Caco-2 (cell line): ENCODE measurements at regions not wholly inside any gene's neighbourhood (a gene's known extent, or its start where the extent isn't known, plus 50 kb on each side); places are given as distances from the start of the nearest gene placed in this dataset.

Experiments
- BruUV-seq: library from RNA; stranded (reverse); fragments of 400-500 nt; replicated peaks from 2 replicates; lab custom pipeline; 2021; lab: Mats Ljungman, UMichigan
- CTCF ChIA-PET: fragments of 300-600 bp; sonication (Branson Sonifier 250); formaldehyde crosslinking; loops from one replicate; lab custom pipeline; 2022; ENCODE audit warnings: antibody characterized with exemption; lab: Charles Lee
- POLR2A ChIA-PET: fragments of 300-600 bp; sonication (Branson Sonifier 250); formaldehyde crosslinking; loops from one replicate; lab custom pipeline; 2022; ENCODE audit warnings: antibody characterized with exemption; lab: Charles Lee
- DNase-seq, 2 experiments: peaks; one replicate each; pipeline versions ENCODE4 v3.0.0 to v3.0.0-alpha.2; 2020 to 2022
- H3K27me3 ChIP-seq: replicated peaks from 2 replicates; pipeline ENCODE4 v1.6.0; 2011; ENCODE audit warnings: low read length; ENCODE audit not compliant: control insufficient read depth, insufficient read depth
- H3K36me3 ChIP-seq: 2 replicates; pipeline ENCODE4 v1.5.1; 2011; ENCODE audit warnings: low read length; ENCODE audit not compliant: control insufficient read depth, insufficient read depth
- H3K4me1 ChIP-seq: fragments of 250-450 bp; sonication (Bioruptor Pico); 2 replicates; pipeline ENCODE4 v1.5.1; 2020; ENCODE audit warnings: mild to moderate bottlenecking
- H3K4me3 ChIP-seq: 2 replicates; pipeline ENCODE4 v1.5.1; 2011; ENCODE audit warnings: low read depth, mild to moderate bottlenecking, control low read depth, low read length
- H3K9me3 ChIP-seq: fragments of 250-450 bp; sonication (Bioruptor Pico); 2 replicates; pipeline ENCODE4 v1.5.1; 2020; ENCODE audit warnings: mild to moderate bottlenecking, moderate library complexity
- H3K27ac Mint-ChIP-seq: one replicate; pipeline ENCODE4 v1.8.0; 2022; ENCODE audit warnings: mixed read lengths; ENCODE audit not compliant: unreplicated experiment
- H3K27me3 Mint-ChIP-seq: one replicate; pipeline ENCODE4 v1.8.0; 2022; ENCODE audit warnings: mixed read lengths; ENCODE audit not compliant: insufficient read depth, unreplicated experiment
- H3K36me3 Mint-ChIP-seq: one replicate; pipeline ENCODE4 v1.8.0; 2022; ENCODE audit warnings: mild to moderate bottlenecking, mixed read lengths; ENCODE audit not compliant: insufficient read depth, unreplicated experiment
- H3K4me1 Mint-ChIP-seq: one replicate; pipeline ENCODE4 v1.8.0; 2022; ENCODE audit warnings: low read depth, mixed read lengths; ENCODE audit not compliant: unreplicated experiment
- H3K4me3 Mint-ChIP-seq: one replicate; pipeline ENCODE4 v1.8.0; 2022; ENCODE audit warnings: mild to moderate bottlenecking, moderate library complexity, mixed read lengths; ENCODE audit not compliant: unreplicated experiment
- H3K9me3 Mint-ChIP-seq: one replicate; pipeline ENCODE4 v1.8.0; 2022; ENCODE audit warnings: mixed read lengths; ENCODE audit not compliant: unreplicated experiment
- intact Hi-C: fragments of 100-400 bp; cut with micrococcal nuclease; formaldehyde crosslinking; loops from one replicate; pipeline ENCODE4 v1.10.0; 2022; ENCODE audit not compliant: unreplicated experiment
- TF ChIP-seq, protein P1 (sequence below), 2 experiments: fragments of 200-600 bp in 1 of 2; IDR thresholded peaks; 1 replicate in 1 of 2; 2 replicates in 1 of 2; pipeline versions ENCODE4 v1.5.1 to v1.8.0; 2011 to 2022; ENCODE audit warnings: antibody characterized with exemption in 1 of 2, control low read depth in 1 of 2, inconsistent platforms in 1 of 2, low read depth in 1 of 2, low read length in 1 of 2, mild to moderate bottlenecking in 1 of 2, moderate library complexity in 1 of 2; ENCODE audit not compliant: insufficient read depth in 1 of 2, severe bottlenecking in 1 of 2, unreplicated experiment in 1 of 2

DNA sequence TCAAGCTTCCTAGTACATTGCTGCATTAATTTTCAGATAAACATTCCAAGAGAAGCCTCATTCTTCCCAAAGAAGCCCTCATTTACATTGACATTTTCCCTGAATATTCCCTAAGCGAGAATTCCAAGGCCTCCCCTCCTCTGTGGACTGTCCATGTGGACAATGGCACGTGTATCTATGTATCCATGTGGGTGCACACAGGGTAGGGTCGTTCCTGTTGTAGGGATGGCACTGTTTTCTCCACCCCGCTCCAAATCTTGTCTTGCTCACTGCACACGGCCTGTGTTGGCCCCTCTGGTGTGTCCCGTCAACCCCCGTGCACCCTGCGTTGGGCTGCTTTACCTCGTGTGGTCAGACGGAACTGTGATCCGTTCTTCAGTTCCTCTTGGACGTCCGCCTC, 104.7 kb upstream of the IRX2 start:
- no peak for DNase-seq
- Histone ChIP-seq H3K36me3 (no peaks in the 10 kb centered on the region), H3K4me1 (no peaks in the 10 kb centered on the region), H3K9me3 (no peaks in the 10 kb centered on the region), H3K27me3 (no peaks in the 10 kb centered on the region), H3K4me3 (no peak overlapping the region)
- BruUV-seq = no TSS peak
- Mint-ChIP-seq H3K27ac (no peak overlapping the region), H3K36me3 (no peaks in the 10 kb centered on the region), H3K4me3 (no peak overlapping the region), H3K27me3 (no peaks in the 10 kb centered on the region), H3K4me1 (no peaks in the 10 kb centered on the region), H3K9me3 (peaks cover 9% of the 10 kb centered on the region)
- TF ChIP-seq, protein P1, sequence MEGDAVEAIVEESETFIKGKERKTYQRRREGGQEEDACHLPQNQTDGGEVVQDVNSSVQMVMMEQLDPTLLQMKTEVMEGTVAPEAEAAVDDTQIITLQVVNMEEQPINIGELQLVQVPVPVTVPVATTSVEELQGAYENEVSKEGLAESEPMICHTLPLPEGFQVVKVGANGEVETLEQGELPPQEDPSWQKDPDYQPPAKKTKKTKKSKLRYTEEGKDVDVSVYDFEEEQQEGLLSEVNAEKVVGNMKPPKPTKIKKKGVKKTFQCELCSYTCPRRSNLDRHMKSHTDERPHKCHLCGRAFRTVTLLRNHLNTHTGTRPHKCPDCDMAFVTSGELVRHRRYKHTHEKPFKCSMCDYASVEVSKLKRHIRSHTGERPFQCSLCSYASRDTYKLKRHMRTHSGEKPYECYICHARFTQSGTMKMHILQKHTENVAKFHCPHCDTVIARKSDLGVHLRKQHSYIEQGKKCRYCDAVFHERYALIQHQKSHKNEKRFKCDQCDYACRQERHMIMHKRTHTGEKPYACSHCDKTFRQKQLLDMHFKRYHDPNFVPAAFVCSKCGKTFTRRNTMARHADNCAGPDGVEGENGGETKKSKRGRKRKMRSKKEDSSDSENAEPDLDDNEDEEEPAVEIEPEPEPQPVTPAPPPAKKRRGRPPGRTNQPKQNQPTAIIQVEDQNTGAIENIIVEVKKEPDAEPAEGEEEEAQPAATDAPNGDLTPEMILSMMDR (IDR thresholded peaks at IDR 0.05; ENCODE audit: insufficient read depth in 1 of 2, low read depth in 1 of 2, low read length in 1 of 2, severe bottlenecking in 1 of 2, unreplicated experiment in 1 of 2) = no peak
- CTCF ChIA-PET = no interaction called here
- intact Hi-C loops = no loop called here
- POLR2A ChIA-PET = no interaction called here

DNA sequence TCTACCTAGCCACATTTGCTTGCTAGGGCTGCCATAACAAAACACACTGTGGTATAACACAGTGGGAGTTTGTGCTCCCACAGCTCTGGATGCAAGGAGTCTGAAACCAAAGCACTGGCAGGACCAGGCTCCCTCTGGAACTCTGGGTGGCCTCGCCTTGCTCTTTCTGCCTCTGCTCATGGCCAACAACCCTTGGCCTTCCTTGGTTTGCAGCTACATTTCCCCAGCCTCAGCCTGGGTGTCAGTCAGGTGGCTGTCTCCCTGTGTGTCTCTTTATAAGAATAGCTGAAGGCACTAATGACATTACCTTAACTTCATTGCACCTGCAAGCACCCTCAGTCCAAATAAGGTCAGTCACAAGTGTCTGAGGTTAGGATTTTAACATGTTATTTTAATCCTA, 101.0 kb upstream of the IRX2 start:
- intact Hi-C loops = no loop called here
- TF ChIP-seq, protein P1 (IDR thresholded peaks at IDR 0.05; ENCODE audit: insufficient read depth in 1 of 2, low read depth in 1 of 2, low read length in 1 of 2, severe bottlenecking in 1 of 2, unreplicated experiment in 1 of 2) = no peak
- peaks cover 9% of the 10 kb centered on the region for H3K9me3 Mint-ChIP-seq
- no peak overlapping the region for H3K4me3 ChIP-seq
- BruUV-seq = no TSS peak
- no peaks in the 10 kb centered on the region for H3K36me3 Mint-ChIP-seq
- H3K27me3 Mint-ChIP-seq = no peaks in the 10 kb centered on the region
- no peaks in the 10 kb centered on the region for H3K9me3 ChIP-seq
- H3K4me1 ChIP-seq = no peaks in the 10 kb centered on the region
- H3K27me3 ChIP-seq = no peaks in the 10 kb centered on the region
- DNase-seq = no peak
- no peak overlapping the region for H3K4me3 Mint-ChIP-seq
- ChIA-PET CTCF (no interaction called here), POLR2A (no interaction called here)
- no peaks in the 10 kb centered on the region for H3K36me3 ChIP-seq
- H3K27ac Mint-ChIP-seq = no peak overlapping the region
- peaks cover 6% of the 10 kb centered on the region for H3K4me1 Mint-ChIP-seq

DNA sequence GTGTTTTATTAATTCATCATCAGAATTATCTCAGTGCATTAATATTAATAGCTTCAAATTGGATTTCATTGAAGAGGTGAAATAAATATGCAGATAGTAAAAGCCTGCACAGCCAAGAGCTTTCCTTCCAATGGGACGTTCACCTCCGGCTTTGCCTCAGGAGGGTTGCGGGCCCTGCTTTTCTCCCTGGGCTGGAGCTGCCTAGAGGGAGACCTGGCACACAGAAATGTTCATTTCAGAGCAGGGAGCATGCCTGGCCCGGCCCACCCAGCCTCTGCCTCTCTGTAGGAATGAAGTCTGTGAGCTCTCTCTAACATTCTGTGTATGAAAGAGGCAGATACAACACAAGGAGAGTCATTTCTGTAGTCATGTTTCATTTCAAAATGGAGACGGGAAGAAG, 100.4 kb upstream of the IRX2 start:
- no peaks in the 10 kb centered on the region for H3K36me3 ChIP-seq
- no peak overlapping the region for H3K4me3 ChIP-seq
- intact Hi-C loops = no loop called here
- H3K4me3 Mint-ChIP-seq = no peak overlapping the region
- CTCF ChIA-PET = no interaction called here
- H3K27ac Mint-ChIP-seq = no peak overlapping the region
- BruUV-seq = no TSS peak
- peaks cover 9% of the 10 kb centered on the region for H3K9me3 Mint-ChIP-seq
- no peaks in the 10 kb centered on the region for H3K4me1 ChIP-seq
- TF ChIP-seq, protein P1 (IDR thresholded peaks at IDR 0.05; ENCODE audit: insufficient read depth in 1 of 2, low read depth in 1 of 2, low read length in 1 of 2, severe bottlenecking in 1 of 2, unreplicated experiment in 1 of 2) = no peak
- peaks cover 6% of the 10 kb centered on the region for H3K4me1 Mint-ChIP-seq
- POLR2A ChIA-PET = no interaction called here
- H3K9me3 ChIP-seq = no peaks in the 10 kb centered on the region
- H3K36me3 Mint-ChIP-seq = no peaks in the 10 kb centered on the region
- no peaks in the 10 kb centered on the region for H3K27me3 Mint-ChIP-seq
- H3K27me3 ChIP-seq = no peaks in the 10 kb centered on the region
- DNase-seq = no peak
